Activated CD8-positive, alpha-beta T cell treated with anti-CD3 and anti-CD28 coated beads, Interleukin-2, amount 10 ng/mL, durations not matched to agents 7 days and 5 days (primary cell): ENCODE measurements at regions not wholly inside any gene's neighbourhood (a gene's known extent, or its start where the extent isn't known, plus 50 kb on each side); places are given as distances from the start of the nearest gene placed in this dataset.
"Not testable (repeated sequence)": the region's sequence is repeated elsewhere in the genome, so short reads cannot be mapped to it uniquely, and the experiment has no call there.

Experiments used
- ATAC-seq: fragments of 150-1000 bp; cut with Tn5 transposase; one replicate; pipeline ENCODE4 v1.10.0; 2021; ENCODE audit warnings: moderate library complexity
- CTCF ChIA-PET: fragments of 350-600 bp; sonication (Branson Sonifier 250); formaldehyde crosslinking; loops from one replicate; lab custom pipeline; 2021; ENCODE audit warnings: antibody characterized with exemption; lab: Charles Lee
- POLR2A ChIA-PET: fragments of 350-600 bp; sonication (Branson Sonifier 250); formaldehyde crosslinking; loops from one replicate; lab custom pipeline; 2021; ENCODE audit warnings: antibody characterized with exemption; lab: Charles Lee
- DNase-seq: peaks from one replicate; pipeline ENCODE4 v3.0.0-alpha.2; 2020
- H3K27ac Mint-ChIP-seq: one replicate; pipeline ENCODE4 v1.8.0; 2021; ENCODE audit warnings: mild to moderate bottlenecking, mixed read lengths
- H3K27me3 Mint-ChIP-seq: one replicate; pipeline ENCODE4 v1.8.0; 2021; ENCODE audit warnings: low read depth, mixed read lengths
- H3K36me3 Mint-ChIP-seq: one replicate; pipeline ENCODE4 v1.8.0; 2021; ENCODE audit warnings: low read depth, mixed read lengths
- H3K4me1 Mint-ChIP-seq: one replicate; pipeline ENCODE4 v1.8.0; 2021; ENCODE audit warnings: low read depth, mixed read lengths
- H3K4me3 Mint-ChIP-seq: one replicate; pipeline ENCODE4 v1.8.0; 2021; ENCODE audit warnings: mild to moderate bottlenecking, mixed read lengths
- H3K9me3 Mint-ChIP-seq: one replicate; pipeline ENCODE4 v1.8.0; 2022; ENCODE audit warnings: mixed read lengths; ENCODE audit not compliant: insufficient read depth

GRCh38 chr18:49731860-49732311 lies 81.4 kb downstream of the ACAA2 start:
- ATAC-seq (no peak), DNase-seq (no peak)
- no peak overlapping the region for H3K27ac Mint-ChIP-seq
- H3K4me1 Mint-ChIP-seq: no peaks in the 10 kb centered on the region
- CTCF ChIA-PET: interaction anchor here (1.4 kb wide), 1 partner anchor 9 kb away, joined by 3 read pairs; no protein-coding TSS in a partner anchor
- POLR2A ChIA-PET: no interaction called here
- no peaks in the 10 kb centered on the region for H3K9me3 Mint-ChIP-seq
- H3K36me3 Mint-ChIP-seq: no peaks in the 10 kb centered on the region
- no peak overlapping the region for H3K4me3 Mint-ChIP-seq
- H3K27me3 Mint-ChIP-seq: peaks cover 19% of the 10 kb centered on the region

GRCh38 chr18:49731421-49731841 lies 81.9 kb downstream of the ACAA2 start:
- DNase-seq (no peak), ATAC-seq (no peak)
- H3K36me3 Mint-ChIP-seq: no peaks in the 10 kb centered on the region
- H3K27ac Mint-ChIP-seq: no peak overlapping the region
- no peaks in the 10 kb centered on the region for H3K9me3 Mint-ChIP-seq
- ChIA-PET POLR2A (no interaction called here), CTCF (interaction anchor here (1.4 kb wide), 1 partner anchor 9 kb away, joined by 3 read pairs; no protein-coding TSS in a partner anchor)
- H3K27me3 Mint-ChIP-seq: peaks cover 14% of the 10 kb centered on the region
- H3K4me1 Mint-ChIP-seq: no peaks in the 10 kb centered on the region
- H3K4me3 Mint-ChIP-seq: no peak overlapping the region

DNA sequence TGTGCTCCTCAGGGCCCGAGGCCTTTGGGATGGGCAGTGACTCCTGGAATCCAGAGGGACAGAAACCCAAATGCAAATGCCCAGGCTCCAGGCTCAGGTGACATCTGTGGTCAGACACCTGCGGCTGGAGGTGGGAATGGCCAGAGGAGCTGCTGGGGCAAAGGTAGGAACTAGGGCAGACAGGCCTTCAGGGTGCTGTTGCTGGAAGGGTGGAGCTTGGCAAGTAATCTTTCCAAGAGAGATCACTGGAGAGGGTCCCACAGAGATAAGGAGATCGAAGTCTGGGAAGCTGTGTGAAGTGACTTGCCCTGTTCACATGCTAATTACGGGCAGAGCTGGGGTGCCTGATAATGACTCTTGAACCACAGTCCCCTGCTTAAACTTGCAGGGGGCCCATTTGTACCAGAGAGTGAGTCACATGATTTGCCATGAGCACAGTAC lies 82.4 kb downstream of the ACAA2 start:
- Mint-ChIP-seq H3K27me3 (peaks cover 14% of the 10 kb centered on the region), H3K36me3 (no peaks in the 10 kb centered on the region), H3K4me1 (no peaks in the 10 kb centered on the region), H3K27ac (no peak overlapping the region), H3K4me3 (no peak overlapping the region), H3K9me3 (no peaks in the 10 kb centered on the region)
- CTCF ChIA-PET: no interaction called here
- POLR2A ChIA-PET: no interaction called here
- DNase-seq (no peak), ATAC-seq (no peak)

DNA sequence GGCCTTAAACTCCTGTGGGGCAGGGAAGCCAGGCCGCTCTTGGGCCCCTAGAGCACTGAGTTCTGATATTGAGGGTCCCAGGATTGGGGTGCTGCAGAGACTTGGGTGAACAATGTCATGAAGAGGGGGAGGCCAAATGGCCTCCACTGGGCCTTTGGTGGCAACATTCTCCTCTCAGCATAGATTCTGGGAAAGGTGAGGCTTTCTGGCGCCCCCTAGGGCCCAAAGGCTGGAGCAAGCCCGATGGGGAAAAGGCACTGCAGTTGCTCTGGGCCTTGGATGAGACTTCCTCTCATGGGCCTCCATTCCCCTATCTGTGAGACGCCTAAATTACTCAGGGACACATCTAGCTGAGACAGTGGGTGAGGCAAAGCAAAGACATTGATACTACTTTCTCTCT lies 84.8 kb downstream of the ACAA2 start:
- ChIA-PET POLR2A (no interaction called here), CTCF (interaction anchor here (0.8 kb wide), 1 partner anchor 11 kb away, joined by 5 read pairs; no protein-coding TSS in a partner anchor)
- ATAC-seq (no peak), DNase-seq (peak; percentile 45)
- no peaks in the 10 kb centered on the region for H3K9me3 Mint-ChIP-seq
- no peaks in the 10 kb centered on the region for H3K36me3 Mint-ChIP-seq
- H3K27ac Mint-ChIP-seq: no peak overlapping the region
- H3K4me1 Mint-ChIP-seq: peaks cover 6% of the 10 kb centered on the region
- H3K27me3 Mint-ChIP-seq: peaks cover 12% of the 10 kb centered on the region
- H3K4me3 Mint-ChIP-seq: no peak overlapping the region

DNA sequence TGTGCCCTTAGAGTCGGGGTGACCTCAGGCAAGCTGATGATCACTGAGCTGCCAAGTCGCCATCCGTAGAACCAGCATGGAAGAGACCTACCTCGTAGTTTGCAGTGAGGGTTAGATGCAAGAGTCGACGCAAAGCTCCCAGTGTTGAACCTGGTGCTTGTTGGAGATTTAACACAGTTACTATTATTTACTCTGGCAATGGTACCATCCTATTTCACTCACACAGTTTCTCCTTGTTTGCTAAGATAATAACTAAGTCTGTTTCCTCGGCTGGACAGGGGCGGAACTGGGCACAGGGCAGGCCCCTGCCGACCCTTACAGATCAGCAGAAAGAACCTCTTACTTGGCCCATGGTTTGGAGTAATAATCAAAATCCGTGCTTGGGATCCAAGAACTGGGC lies 85.5 kb downstream of the ACAA2 start:
- H3K4me3 Mint-ChIP-seq: no peak overlapping the region
- no peak overlapping the region for H3K27ac Mint-ChIP-seq
- peaks cover 10% of the 10 kb centered on the region for H3K4me1 Mint-ChIP-seq
- H3K9me3 Mint-ChIP-seq: no peaks in the 10 kb centered on the region
- CTCF ChIA-PET: interaction anchor here (0.7 to 1.3 kb wide), 2 partner anchors 80 to 133 kb away, joined by 3 read pairs; no protein-coding TSS in a partner anchor
- ATAC-seq (no peak), DNase-seq (no peak)
- no peaks in the 10 kb centered on the region for H3K36me3 Mint-ChIP-seq
- peaks cover 14% of the 10 kb centered on the region for H3K27me3 Mint-ChIP-seq
- POLR2A ChIA-PET: no interaction called here

DNA sequence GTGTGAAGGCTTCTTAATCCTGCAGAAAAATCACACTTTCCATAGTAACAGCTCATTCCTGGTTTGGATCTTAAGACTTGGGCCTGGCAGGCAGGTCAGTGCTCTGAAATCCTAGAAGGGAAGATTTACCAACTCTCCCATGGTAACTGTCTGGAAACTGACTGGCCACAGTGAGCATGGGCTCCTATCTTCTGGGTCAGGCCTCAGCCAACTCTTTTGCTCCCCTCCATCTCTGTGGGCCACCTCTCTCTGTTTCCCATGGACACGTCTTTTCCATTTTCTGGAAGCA lies 86.7 kb downstream of the ACAA2 start:
- Mint-ChIP-seq H3K4me3 (no peak overlapping the region), H3K9me3 (no peaks in the 10 kb centered on the region), H3K36me3 (no peaks in the 10 kb centered on the region), H3K27me3 (peaks cover 24% of the 10 kb centered on the region), H3K27ac (no peak overlapping the region), H3K4me1 (peaks cover 10% of the 10 kb centered on the region)
- ChIA-PET CTCF (interaction anchor here (1.6 kb wide), 1 partner anchor 132 kb away, joined by 5 read pairs; no protein-coding TSS in a partner anchor), POLR2A (interaction anchor here (0.6 kb wide), 1 partner anchor 119 kb away, joined by 4 read pairs; no protein-coding TSS in a partner anchor)
- no peak for DNase-seq
- no peak for ATAC-seq

- CTCF ChIA-PET: interaction anchor here (1.6 kb wide), 1 partner anchor 133 kb away, joined by 5 read pairs; no protein-coding TSS in a partner anchor
- Mint-ChIP-seq H3K4me1 (peaks cover 10% of the 10 kb centered on the region), H3K4me3 (no peak overlapping the region), H3K9me3 (no peaks in the 10 kb centered on the region), H3K36me3 (no peaks in the 10 kb centered on the region), H3K27me3 (peaks cover 27% of the 10 kb centered on the region), H3K27ac (no peak overlapping the region)
- no peak for ATAC-seq
- no peak for DNase-seq
- POLR2A ChIA-PET: interaction anchor here (0.6 kb wide), 1 partner anchor 119 kb away, joined by 4 read pairs; no protein-coding TSS in a partner anchor
Observed at GRCh38 chr18:49725809-49726674, 87.3 kb downstream of the ACAA2 start.

DNA sequence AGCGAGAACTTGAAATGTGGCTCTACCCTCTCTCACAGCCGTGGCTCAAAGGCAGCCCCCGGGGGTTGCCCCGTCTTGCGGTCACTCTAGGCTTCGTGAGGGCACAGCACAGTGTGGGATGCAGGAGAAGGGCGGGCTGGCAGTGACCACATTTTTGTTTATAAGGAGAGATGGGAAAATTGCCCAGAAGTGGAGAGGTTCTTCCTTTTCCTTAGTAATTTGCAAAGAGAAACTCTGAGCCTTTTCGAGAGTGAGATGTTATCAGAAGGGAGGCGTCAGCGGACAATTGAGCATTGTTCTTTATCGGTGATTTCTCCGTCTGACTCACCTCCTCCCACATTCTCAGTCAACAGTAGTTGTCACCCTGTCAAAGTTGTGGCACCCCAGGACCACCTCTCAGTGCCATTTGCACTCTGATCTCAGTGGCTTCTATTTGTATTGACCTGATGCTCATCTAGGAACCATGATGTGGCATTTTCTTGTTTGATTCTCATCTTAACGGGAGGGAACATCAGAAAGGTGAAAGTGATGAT lies 89.6 kb downstream of the ACAA2 start:
- Mint-ChIP-seq H3K27me3 (peaks cover 27% of the 10 kb centered on the region), H3K9me3 (no peaks in the 10 kb centered on the region), H3K27ac (no peak overlapping the region), H3K36me3 (no peaks in the 10 kb centered on the region), H3K4me3 (peak overlapping the region; percentile 10), H3K4me1 (peaks cover 10% of the 10 kb centered on the region)
- ChIA-PET CTCF (no interaction called here), POLR2A (no interaction called here)
- ATAC-seq (no peak), DNase-seq (no peak)

GRCh38 chr18:49722477-49722876 lies 90.9 kb downstream of the ACAA2 start:
- Mint-ChIP-seq H3K36me3 (no peaks in the 10 kb centered on the region), H3K4me3 (no peak overlapping the region), H3K27me3 (peaks cover 27% of the 10 kb centered on the region), H3K27ac (no peak overlapping the region), H3K4me1 (peaks cover 10% of the 10 kb centered on the region), H3K9me3 (no peaks in the 10 kb centered on the region)
- ATAC-seq (no peak), DNase-seq (no peak)
- CTCF ChIA-PET: interaction anchor here (1.1 kb wide), 1 partner anchor 10 kb away, joined by 3 read pairs; no protein-coding TSS in a partner anchor
- POLR2A ChIA-PET: no interaction called here

DNA sequence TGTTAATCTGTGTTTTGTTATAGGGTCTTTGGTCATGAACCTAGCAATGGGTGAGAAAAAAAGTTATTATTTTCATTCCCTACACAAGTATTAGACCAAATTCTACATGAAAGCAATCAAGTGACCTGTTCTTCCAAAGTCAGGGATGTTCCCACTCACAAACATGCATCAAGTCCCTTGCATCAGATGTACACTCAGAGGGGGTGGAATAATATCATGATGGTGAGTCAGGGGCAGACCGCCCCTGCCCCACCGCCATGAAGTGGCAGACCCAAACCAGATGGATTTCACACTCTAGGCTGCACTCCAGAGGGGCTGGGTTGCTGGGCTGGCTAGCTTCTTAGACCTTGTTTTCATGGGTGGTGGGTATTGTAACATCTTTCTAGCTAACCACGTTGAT lies 91.4 kb downstream of the ACAA2 start:
- no peak overlapping the region for H3K27ac Mint-ChIP-seq
- H3K9me3 Mint-ChIP-seq: no peaks in the 10 kb centered on the region
- peaks cover 27% of the 10 kb centered on the region for H3K27me3 Mint-ChIP-seq
- ATAC-seq (no peak), DNase-seq (no peak)
- H3K4me1 Mint-ChIP-seq: peaks cover 10% of the 10 kb centered on the region
- ChIA-PET POLR2A (no interaction called here), CTCF (no interaction called here)
- H3K4me3 Mint-ChIP-seq: no peak overlapping the region
- no peaks in the 10 kb centered on the region for H3K36me3 Mint-ChIP-seq

DNA sequence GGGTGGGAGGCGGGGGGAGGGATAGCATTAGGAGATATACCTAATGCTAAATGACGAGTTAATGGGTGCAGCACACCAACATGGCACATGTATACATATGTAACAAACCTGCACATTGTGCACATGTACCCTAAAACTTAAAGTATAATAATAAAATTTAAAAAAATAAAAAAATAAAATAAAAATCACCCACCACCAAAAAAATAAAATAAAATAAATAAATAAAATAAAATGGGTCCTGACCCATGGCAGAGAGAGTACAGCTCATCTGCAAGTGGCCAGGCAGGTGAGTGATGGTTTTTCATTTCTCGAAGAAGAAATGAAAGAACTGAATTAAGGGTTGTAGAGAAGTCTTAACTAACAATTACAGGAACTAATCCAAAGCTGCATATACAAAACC lies 92.4 kb downstream of the ACAA2 start:
- DNase-seq, H3K36me3 Mint-ChIP-seq, ATAC-seq, H3K4me3 Mint-ChIP-seq, POLR2A ChIA-PET, H3K9me3 Mint-ChIP-seq, H3K4me1 Mint-ChIP-seq, CTCF ChIA-PET, H3K27ac Mint-ChIP-seq: not testable (repeated sequence)
- peaks cover 27% of the 10 kb centered on the region for H3K27me3 Mint-ChIP-seq

GRCh38 chr18:49717617-49718016 lies 95.7 kb downstream of the ACAA2 start:
- Mint-ChIP-seq H3K4me1 (no peaks in the 10 kb centered on the region), H3K36me3 (no peaks in the 10 kb centered on the region), H3K4me3 (no peak overlapping the region), H3K27ac (no peak overlapping the region), H3K9me3 (no peaks in the 10 kb centered on the region), H3K27me3 (peaks cover 30% of the 10 kb centered on the region)
- DNase-seq (no peak), ATAC-seq (no peak)
- CTCF ChIA-PET: no interaction called here
- POLR2A ChIA-PET: no interaction called here
